GM18498 (cell line): ENCODE measurements at regions not wholly inside any gene's neighbourhood (a gene's known extent, or its start where the extent isn't known, plus 50 kb on each side); places are given as distances from the start of the nearest gene placed in this dataset.

ENCODE experiments used
- ATAC-seq: cut with Tn5 transposase; IDR thresholded peaks from one replicate; pipeline ENCODE4 v1.9.1; 2021; ENCODE audit warnings: mild to moderate bottlenecking, moderate library complexity; ENCODE audit not compliant: unreplicated experiment

GRCh38 chr2:223222397-223222796 lies 170.4 kb downstream of the KCNE4 start:
- ATAC-seq: no peak

DNA sequence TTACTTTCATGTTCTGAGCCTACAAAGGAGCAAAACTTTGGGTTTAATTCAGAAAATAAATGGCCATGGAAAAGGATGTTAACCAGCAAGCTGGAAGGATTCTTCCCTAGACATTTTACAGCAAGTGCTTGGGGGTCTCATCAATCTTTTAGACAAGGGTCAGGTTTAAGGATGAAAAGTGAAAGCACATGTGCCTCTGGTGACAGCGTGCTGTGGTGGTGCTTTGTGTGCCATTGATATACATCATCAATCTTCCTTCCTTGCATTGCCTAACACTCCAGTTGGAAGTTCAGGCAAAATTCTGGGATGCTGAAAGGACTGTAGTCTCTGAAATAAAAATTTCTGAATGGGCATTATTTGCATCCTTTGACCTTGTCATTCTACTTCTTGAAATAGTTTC lies 171.2 kb downstream of the KCNE4 start:
- ATAC-seq: no peak

- ATAC-seq: no peak
Observed at GRCh38 chr2:223225266-223225665, 173.3 kb downstream of the KCNE4 start.

- no peak for ATAC-seq
Observed at GRCh38 chr2:223226264-223226663, 174.3 kb downstream of the KCNE4 start.

DNA sequence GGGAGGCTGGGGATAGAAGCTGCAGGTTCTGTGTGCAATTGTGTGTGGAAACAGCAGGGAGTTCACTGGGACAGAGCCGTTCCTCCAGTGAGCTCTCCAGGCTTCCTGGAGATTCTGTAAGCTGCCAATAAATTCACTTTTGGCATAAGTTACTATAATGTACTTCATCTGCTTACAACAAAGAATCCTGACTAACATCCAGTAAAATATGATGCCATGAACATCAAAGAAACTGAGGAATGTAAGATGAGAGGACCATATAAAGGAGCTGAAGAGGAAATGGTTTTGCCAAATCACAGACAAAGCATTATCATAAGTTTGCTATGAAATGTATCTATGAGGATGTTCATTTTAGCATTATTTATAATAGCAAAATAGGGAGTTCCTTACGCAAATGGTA lies 175.3 kb downstream of the KCNE4 start:
- ATAC-seq: no peak

DNA sequence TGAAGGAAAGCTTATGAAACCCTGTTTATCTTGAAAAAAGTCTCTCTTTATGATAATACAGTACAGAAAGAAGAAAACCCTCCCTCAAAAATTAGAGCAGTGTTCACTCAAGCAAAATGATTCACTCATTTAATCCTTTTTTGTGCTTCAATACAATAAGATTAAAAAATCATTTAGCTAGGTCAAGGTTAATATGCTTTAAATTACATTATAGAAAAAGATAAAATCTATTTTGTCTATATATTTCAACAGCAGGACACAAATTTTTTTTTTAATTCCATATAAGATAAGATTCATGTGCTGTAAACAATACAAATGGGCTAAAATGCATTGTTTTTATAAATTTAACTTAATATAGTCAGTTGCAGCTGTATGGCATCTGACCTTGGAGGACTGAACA lies 176.9 kb downstream of the KCNE4 start:
- no peak for ATAC-seq

- no peak for ATAC-seq
Observed at GRCh38 chr2:223230352-223230751, 178.4 kb downstream of the KCNE4 start.

DNA sequence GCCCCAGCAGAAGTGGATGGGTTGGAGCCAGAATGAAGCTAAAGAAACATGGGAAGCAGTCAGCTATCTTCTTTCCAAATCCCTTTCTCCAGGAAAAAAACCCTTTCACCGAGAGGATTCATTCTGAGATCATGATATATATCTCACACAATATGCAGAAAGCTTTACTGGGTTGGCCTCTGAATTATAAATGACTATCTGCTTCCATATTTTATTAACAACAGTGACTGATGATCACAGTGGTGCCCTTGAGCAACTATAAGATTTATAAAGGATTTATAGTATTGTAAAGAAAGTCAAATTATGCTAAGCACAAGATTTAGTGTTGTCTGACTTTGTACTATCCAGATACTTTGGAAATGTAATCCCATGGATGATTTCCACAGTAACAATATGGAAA lies 180.3 kb downstream of the KCNE4 start:
- ATAC-seq: no peak

- ATAC-seq: no peak
Observed at GRCh38 chr2:223232896-223233295, 180.9 kb downstream of the KCNE4 start.

- no peak for ATAC-seq
Observed at GRCh38 chr2:223235986-223236385, 184.0 kb downstream of the KCNE4 start.

DNA sequence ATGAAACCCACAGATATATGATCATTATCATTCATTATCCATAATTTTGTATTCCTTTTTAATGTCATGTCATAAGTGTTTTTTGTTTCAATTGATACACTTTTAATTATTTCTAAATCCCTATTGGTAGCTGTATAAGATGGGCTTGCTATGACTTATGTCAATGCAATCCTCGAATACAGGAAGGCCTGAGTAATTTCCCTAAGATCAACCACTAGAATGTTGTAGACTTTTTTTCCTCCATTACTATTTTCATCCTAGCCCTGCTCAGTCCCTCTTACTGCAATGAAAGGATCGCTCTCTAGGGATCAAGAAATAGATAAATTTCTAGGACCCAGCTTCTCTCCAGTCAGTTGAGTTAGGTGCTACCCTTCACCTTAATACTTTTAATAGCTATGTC lies 186.3 kb downstream of the KCNE4 start:
- ATAC-seq: no peak

DNA sequence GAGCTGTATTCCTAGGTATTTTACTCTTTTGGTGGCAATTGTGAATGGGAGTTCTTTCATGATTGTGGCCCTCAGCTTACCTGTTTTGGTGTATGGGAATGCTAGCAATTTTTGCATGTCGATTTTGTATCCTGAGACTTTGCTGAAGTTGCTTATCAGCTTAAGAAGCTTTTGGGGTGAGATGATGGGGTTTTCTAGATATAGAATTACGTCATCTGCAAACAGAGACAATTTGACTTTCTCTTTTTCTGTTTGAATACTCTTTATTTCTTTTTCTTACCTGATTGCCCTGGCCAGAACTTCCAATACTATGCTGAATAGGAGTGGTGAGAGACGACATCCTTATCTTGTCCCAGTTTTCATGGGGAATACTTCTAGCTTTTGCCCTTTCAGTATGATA lies 191.2 kb downstream of the KCNE4 start:
- ATAC-seq: no peak

DNA sequence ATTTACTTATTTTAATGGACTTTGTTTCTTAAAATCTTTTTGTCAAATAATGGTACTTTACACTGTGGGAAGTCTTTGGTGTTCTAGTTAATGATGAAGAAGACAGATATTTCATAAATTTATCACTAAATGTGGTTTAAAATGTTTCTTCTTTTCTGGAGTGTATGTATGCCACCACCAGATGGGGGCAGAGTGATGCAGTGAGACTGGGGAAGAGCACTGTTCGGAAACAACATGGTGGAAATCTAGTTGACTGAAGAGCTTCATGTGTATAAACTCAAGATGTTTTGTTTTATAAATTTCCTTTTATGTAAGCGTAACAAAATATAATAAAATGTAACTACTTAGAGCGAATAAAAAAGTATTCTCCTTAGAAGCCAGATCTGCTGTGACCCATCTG lies 195.1 kb downstream of the KCNE4 start:
- ATAC-seq: no peak

DNA sequence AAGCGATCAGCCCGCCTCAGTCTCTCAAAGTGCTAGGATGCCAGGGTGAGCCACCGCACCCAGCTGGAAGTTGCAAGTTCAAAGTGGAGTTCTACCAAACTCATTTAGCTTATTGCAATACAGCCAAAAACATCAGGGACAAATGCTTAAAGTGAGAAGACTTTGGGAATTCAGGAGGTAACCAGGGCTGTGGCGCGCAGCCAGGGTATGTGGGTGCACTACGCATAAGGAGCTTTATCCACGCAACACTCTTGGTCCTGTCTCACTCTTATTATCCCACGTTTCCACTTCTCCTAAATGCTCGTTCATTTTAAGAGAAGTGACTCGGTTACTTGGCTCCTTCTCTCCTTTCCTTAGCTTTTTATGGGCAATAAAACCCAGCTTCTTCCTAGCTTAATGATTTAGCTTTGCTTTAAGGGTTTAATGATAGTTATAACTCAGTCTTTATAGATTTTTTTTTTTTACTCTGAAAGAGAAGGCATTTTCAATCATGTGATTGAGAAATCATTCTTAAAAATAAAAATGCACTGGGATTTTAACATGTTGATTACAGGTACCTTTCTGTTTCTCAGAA lies 199.8 kb downstream of the KCNE4 start:
- ATAC-seq: no peak

DNA sequence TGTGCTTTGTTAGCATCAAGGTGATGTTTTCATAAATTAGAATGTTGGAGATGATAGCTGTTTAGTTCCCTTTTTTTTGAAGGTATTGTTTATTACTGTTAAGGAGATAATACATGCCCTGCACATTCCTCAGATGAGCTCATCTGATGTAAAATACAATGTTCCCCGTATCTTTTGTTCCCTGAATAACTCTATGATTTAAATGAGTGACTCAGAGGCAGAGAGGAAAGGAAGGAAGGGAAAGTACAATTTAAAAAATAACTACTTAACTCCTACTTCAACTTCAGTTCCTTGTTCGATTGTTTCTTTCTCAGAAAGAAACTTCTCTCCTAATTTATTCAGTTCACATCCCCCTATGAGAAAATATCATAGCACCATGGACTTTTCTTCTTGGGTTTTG lies 208.7 kb downstream of the KCNE4 start:
- no peak for ATAC-seq

GRCh38 chr2:223262946-223263345 lies 211.0 kb downstream of the KCNE4 start:
- no peak for ATAC-seq

GRCh38 chr2:223264541-223265193 lies 212.7 kb downstream of the KCNE4 start:
- ATAC-seq: no peak

- ATAC-seq: no peak
Observed at GRCh38 chr2:223267160-223267951, 215.4 kb downstream of the KCNE4 start.

- no peak for ATAC-seq
Observed at GRCh38 chr2:223269386-223269785, 217.4 kb downstream of the KCNE4 start.

- ATAC-seq: no peak
Observed at GRCh38 chr2:223270548-223270947, 218.6 kb downstream of the KCNE4 start.

DNA sequence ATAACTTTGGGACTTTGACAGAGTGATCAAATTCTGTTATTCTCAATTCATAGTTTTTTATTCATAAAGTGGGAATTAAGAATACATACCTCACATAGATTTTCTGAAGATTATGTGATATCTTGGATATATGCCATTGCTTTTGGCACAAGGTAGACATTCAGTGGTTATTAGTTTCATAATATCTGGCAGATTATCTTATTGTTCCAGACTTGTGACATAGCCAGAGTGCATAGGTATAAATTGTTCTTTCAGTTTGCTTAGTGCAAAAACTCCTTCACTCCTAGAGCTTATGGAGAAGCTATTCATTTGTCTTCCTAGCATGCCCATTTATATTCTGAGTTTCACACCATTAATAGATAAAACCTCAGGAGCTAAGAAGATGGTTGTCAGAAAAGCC lies 222.0 kb downstream of the KCNE4 start:
- ATAC-seq: no peak

GRCh38 chr2:223282221-223282620 lies 230.2 kb downstream of the KCNE4 start:
- no peak for ATAC-seq
